Fibroblast of the conjunctiva (primary cell): ENCODE measurements at regions not wholly inside any gene's neighbourhood (a gene's known extent, or its start where the extent isn't known, plus 50 kb on each side); places are given as distances from the start of the nearest gene placed in this dataset.
A peak's percentile ranks its signal among the peaks of the same experiment; 100 is the strongest.
"Not testable (repeated sequence)": the region's sequence is repeated elsewhere in the genome, so short reads cannot be mapped to it uniquely, and the experiment has no call there.

Source experiments
- DNase-seq: peaks from one replicate; pipeline ENCODE4 v3.0.0-alpha.2; 2010; ENCODE audit warnings: low read depth

DNA sequence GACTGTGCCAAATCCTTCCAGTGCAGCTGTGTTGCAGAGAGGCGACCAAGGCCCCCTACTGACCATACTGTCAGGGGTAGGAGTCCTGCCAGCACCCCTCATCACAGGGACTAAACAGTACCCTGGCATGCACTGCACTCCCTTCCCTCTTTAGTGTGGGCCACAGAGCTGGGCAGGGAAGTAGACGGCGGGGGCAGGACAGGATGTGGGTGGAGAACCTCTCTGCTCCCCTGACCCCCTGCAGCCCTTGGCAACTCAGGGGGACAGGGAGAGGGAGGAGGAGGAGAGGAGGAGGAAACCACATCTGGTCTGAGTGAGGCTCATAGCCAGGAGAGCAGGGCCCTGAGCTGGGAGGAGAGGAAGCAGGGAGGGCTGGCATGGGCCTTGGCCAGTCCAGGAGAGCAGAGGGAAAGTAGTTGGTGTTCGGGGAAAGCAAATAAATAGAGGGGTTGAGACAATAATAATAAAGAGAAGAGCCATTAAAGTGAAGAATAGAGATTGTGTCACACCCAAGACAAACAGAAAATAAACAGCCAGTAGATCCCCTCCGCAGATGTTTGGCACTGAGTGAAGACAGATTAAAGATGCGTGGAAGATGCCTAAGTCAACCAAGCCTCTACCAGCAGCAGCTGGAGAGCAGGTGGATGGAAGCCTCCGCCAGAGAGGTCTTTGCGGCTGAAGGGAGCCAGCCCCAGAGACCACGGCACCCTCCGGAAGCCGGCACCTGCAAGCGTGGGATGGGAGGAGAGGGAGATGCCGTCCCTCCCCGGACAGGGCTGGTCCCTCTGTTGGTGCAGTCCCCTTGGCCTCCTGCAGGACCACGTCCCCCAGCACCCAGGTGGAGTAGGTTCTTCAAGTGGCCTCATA, 61.5 kb downstream of the RPUSD4 start:
- peak; percentile 37 for DNase-seq

GRCh38 chr11:126148317-126148716, 63.1 kb downstream of the RPUSD4 start:
- no peak for DNase-seq

GRCh38 chr11:126147208-126148111, 64.0 kb downstream of the RPUSD4 start:
- no peak for DNase-seq

DNA sequence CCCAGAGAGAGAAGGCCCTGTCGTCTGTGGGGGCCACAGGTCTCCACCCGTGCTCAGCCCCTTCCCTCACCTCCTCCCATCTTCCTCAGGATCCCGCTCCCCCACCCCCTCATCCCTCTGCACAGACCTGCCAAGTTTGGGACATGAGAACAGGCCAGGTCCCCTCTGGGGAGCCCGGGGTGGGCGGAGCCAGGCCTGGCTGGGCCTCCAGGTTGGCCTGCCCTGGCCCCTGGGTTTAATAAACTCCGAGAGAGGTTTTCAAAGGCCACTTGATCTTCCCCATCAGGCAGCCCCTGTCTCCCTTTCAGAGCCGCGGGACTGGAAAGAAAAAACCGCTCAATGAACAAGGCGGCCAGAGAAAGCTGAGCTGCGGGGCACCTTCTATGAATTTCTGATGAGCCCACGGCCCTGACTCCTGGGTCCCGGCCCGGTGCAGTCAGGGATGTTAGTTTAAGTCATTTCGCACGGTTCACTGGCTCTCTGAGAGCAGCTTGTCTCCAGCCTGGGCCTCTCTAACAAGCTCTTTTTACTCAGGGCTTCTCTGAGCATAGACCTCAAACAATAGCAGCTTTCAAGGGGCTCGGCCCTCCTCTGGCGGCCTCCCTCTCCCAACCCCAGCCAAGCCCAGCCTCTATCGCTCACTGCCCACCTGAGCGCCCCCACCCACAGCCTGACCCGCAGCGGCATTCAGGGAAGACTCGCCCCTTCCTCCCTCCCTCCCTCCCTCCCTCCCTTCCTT, 64.8 kb downstream of the RPUSD4 start:
- DNase-seq = no peak

- DNase-seq = no peak
Measured at GRCh38 chr11:126145954-126146353, 65.5 kb downstream of the RPUSD4 start.

DNA sequence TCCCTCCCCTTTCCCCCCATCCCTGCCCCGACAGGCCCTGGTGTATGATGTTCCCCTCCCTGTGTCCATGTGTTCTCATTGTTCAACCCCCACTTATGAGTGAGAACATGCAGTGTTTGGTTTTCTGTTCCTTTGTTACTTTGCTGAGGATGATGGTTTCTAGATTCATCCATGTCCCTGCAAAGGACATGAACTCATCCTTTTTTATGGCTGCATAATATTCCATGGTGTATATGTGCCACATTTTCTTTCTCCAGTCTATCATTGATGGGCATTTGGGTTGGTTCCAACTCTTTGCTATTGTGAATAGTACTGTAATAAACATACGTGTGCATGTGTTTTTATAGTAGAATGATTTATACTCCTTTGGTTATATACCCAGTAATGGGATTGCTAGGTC, 68.0 kb downstream of the RPUSD4 start:
- DNase-seq = not testable (repeated sequence)

- no peak for DNase-seq
Measured at GRCh38 chr11:126140926-126141280, 70.5 kb downstream of the RPUSD4 start.

- DNase-seq = no peak
Measured at GRCh38 chr11:126140201-126140925, 71.1 kb downstream of the RPUSD4 start.

DNA sequence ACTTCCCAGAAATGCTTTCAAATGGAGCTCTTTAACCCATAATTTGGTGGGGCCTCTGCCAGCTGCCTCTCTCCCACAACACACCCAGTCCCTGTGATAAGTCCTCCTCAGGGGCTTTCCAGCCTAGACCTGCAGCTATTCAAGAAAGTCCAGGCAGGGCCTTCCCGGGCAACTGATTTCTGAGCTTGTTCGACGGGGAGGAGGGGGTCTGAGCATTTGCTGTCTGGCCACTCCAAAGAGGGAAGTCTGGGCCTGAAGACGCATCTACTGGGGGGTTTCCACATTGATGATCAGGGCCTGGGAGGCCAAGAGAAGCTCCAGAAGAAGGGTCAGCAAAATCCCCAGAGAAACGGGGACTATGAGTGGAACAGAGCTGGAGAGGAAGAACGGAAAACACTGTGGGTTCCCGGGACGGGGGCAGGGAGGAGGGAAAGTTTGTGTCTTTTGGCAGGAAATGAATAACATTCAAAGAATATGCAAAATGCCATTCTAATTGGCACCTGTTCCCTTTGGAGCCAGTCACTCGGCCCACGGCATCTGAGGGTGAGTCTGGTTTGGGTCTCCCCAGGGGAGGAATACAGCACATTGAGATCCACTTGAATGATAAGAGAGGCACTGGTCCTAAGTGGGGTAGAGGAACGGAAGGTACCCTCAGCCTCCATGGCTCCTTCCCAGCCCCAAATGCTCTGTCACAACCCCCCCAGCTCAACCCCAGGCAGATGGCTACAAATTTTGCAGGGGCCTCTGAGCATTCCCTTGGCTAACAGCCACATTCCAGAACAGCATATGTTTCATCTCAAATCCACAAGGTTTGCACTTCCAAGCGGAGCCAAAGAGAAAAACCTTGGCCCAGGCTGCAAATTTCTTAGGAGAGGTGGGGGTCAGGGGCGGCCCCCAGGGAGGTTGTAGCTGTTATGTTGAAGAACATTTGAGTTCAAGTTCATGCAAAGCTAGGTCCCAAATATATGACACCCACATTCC, 72.0 kb downstream of the RPUSD4 start:
- DNase-seq = peak; percentile 37

GRCh38 chr11:126138636-126139035, 72.8 kb downstream of the RPUSD4 start:
- DNase-seq = no peak

GRCh38 chr11:126137136-126137535, 74.3 kb downstream of the RPUSD4 start:
- no peak for DNase-seq

- peak; percentile 83 for DNase-seq
Measured at GRCh38 chr11:126136507-126136906, 73.8 kb upstream of the CDON start.

- DNase-seq = no peak
Measured at GRCh38 chr11:126135235-126136176, 72.8 kb upstream of the CDON start.

DNA sequence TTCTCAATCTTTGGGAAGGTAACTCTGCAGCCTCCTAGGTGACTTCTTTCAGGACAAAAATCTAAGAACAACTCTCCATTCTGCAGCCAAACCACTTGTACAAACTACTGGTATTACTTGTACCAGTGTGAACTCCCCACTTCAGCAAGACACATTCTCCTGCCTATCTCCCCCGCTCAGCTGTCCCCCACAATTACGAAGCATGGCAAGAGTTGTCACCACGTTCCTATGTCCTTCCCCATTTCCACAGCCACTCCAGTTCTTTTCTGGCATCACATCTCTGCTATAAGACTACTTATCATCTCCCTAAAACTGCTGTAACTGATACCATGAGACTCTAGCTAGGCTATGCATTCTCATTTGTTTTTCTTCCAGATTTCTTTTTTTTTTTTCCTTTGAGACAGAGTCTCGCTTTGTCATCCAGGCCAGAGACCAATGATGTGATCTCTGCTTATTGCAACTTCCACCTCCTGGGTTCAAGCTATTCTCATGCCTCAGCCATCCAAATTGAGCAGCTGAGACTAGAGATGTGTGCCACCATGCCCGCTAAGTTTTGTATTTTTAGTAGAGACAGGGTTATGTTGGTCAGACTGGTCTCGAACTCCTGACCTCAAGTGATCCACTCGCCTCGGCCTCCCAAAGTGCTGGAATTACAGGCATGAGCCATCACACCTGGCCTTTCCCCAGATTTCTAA, 71.9 kb upstream of the CDON start:
- no peak for DNase-seq

GRCh38 chr11:126133901-126134300, 71.2 kb upstream of the CDON start:
- no peak for DNase-seq

- DNase-seq = no peak
Measured at GRCh38 chr11:126132319-126132718, 69.7 kb upstream of the CDON start.

GRCh38 chr11:126130781-126131180, 68.1 kb upstream of the CDON start:
- not testable (repeated sequence) for DNase-seq
